Ovary (tissue), 7 donors: ENCODE measurements at regions not wholly inside any gene's neighbourhood (a gene's known extent, or its start where the extent isn't known, plus 50 kb on each side); places are given as distances from the start of the nearest gene placed in this dataset.
"Not testable (repeated sequence)": the region's sequence is repeated elsewhere in the genome, so short reads cannot be mapped to it uniquely, and the experiment has no call there.

Source experiments
- DNase-seq, 5 donors: peaks; one replicate each; pipeline ENCODE4 v3.0.0-alpha.2; 2019 to 2020
- H3K27ac ChIP-seq, 2 donors: fragments of 200-600 bp; one replicate each; pipeline versions ENCODE4 v1.5.1 to v1.8.0; 2019 to 2022
- H3K27me3 ChIP-seq: fragments of 200-600 bp; one replicate; pipeline ENCODE4 v1.8.0; 2022
- H3K36me3 ChIP-seq: fragments of 200-600 bp; sonication (generic); one replicate; pipeline ENCODE4 v1.5.1; 2019
- H3K4me1 ChIP-seq: one replicate; pipeline ENCODE4 v1.8.1; 2013; ENCODE audit warnings: mild to moderate bottlenecking, moderate library complexity; ENCODE audit not compliant: insufficient read depth
- H3K4me3 ChIP-seq: fragments of 200-600 bp; sonication (generic); one replicate; pipeline ENCODE4 v1.5.1; 2017
- H3K9me3 ChIP-seq, 2 donors: fragments of 200-600 bp in 1 of 2; sonication (generic) in 1 of 2; one replicate each; pipeline versions ENCODE4 v1.5.1 to v1.8.1; 2013 to 2019; ENCODE audit warnings: mild to moderate bottlenecking in 1 of 2, moderate library complexity in 1 of 2
- EP300 ChIP-seq: sonication (generic); formaldehyde crosslinking; IDR thresholded peaks from one replicate; pipeline ENCODE4 v1.6.1; 2017; ENCODE audit warnings: antibody characterized with exemption
- POLR2A ChIP-seq: fragments of 450-650 bp; IDR thresholded peaks from one replicate; pipeline ENCODE4 v1.6.1; 2017; ENCODE audit warnings: antibody characterized with exemption, mild to moderate bottlenecking, moderate library complexity
- WGBS, 3 donors: extraction: QIAGEN DNeasy Blood & Tissue Kit in 1 of 3; methylation state at CpG; one replicate each; pipeline versions ENCODE4 v1.1.5 to v1.1.7; 2013 to 2017; 5-methylcytosine and 5-hydroxymethylcytosine counted together
- intact Hi-C, 4 donors: fragments of 100-400 bp; cut with DNase I; formaldehyde crosslinking; loops; one replicate each; pipeline versions ENCODE4 v1.11.0 to v1.15.1; 2022 to 2023
- TF ChIP-seq, protein P1 (sequence below), 3 donors: fragments of 450-650 bp in 2 of 3; fragments of 200-600 bp in 1 of 3; IDR thresholded peaks; one replicate each; pipeline versions ENCODE4 v1.5.1 to v1.8.0; 2016 to 2022; ENCODE audit warnings: antibody characterized with exemption in 3 of 3, mild to moderate bottlenecking in 1 of 3
- donor health status: DM: no; HTN: no; CAD: no; lungs with moderate emphysema.
- donor health status: DM: no; HTN: no; CAD: no.
- donor health status: Bipolar disorder and iron deficiency.
- donor health status: DM: no; HTN: no; CAD: no.
- donor health status: DM: yes; HTN: yes; CAD: no.

- intact Hi-C loops: no loop called here
- Histone ChIP-seq H3K36me3 (no peaks in the 10 kb centered on the region), H3K27me3 (no peaks in the 10 kb centered on the region), H3K4me3 (no peak overlapping the region), H3K27ac (no peak overlapping the region), H3K9me3 (no peaks in the 10 kb centered on the region), H3K4me1 (no peaks in the 10 kb centered on the region)
- no peak for DNase-seq
- 89 to 95% (median 94%) methylated on average over 5 of the region's 5 CpGs for WGBS, 3 donors
- no peak for TF ChIP-seq EP300
- TF ChIP-seq POLR2A: no peak
- TF ChIP-seq, protein P1, sequence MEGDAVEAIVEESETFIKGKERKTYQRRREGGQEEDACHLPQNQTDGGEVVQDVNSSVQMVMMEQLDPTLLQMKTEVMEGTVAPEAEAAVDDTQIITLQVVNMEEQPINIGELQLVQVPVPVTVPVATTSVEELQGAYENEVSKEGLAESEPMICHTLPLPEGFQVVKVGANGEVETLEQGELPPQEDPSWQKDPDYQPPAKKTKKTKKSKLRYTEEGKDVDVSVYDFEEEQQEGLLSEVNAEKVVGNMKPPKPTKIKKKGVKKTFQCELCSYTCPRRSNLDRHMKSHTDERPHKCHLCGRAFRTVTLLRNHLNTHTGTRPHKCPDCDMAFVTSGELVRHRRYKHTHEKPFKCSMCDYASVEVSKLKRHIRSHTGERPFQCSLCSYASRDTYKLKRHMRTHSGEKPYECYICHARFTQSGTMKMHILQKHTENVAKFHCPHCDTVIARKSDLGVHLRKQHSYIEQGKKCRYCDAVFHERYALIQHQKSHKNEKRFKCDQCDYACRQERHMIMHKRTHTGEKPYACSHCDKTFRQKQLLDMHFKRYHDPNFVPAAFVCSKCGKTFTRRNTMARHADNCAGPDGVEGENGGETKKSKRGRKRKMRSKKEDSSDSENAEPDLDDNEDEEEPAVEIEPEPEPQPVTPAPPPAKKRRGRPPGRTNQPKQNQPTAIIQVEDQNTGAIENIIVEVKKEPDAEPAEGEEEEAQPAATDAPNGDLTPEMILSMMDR (IDR thresholded peaks at IDR 0.05): no peak
Measured at GRCh38 chr3:174581558-174581957, 277.6 kb upstream of the NAALADL2 start.

DNA sequence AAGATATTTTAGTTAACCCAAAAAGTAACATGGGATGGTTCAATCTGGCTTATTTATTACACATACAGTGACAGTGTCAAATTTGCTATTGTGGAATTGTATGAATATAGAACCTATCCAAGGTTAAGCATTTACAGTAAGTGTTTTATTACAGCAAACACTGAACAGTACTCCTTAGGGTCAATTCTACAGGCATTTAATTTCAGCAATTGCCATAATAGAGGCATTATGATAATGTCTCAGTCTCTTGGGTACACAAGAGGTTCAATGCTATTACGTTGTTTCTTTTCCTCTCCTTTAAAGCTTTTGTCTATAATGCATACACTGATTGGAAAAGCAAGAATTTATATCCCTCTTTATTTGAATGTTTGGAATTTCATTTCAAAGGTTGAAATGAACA is 275.7 kb upstream of the NAALADL2 start:
- H3K9me3 ChIP-seq: no peaks in the 10 kb centered on the region
- intact Hi-C loops: no loop called here
- no peak for DNase-seq
- H3K4me3 ChIP-seq: no peak overlapping the region
- H3K27me3 ChIP-seq: no peaks in the 10 kb centered on the region
- TF ChIP-seq POLR2A (no peak), EP300 (no peak)
- TF ChIP-seq, protein P1 (IDR thresholded peaks at IDR 0.05): no peak
- H3K27ac ChIP-seq: no peak overlapping the region
- no peaks in the 10 kb centered on the region for H3K36me3 ChIP-seq
- H3K4me1 ChIP-seq: no peaks in the 10 kb centered on the region
- 90 to 93% (median 92%) methylated on average over 1 of the region's 1 CpG for WGBS, 3 donors

GRCh38 chr3:174587137-174587536 is 272.0 kb upstream of the NAALADL2 start:
- H3K4me3 ChIP-seq, H3K36me3 ChIP-seq, H3K27ac ChIP-seq, intact Hi-C loops, DNase-seq, H3K27me3 ChIP-seq, H3K4me1 ChIP-seq, H3K9me3 ChIP-seq: not testable (repeated sequence)
- 97 to 100% (median 100%) methylated on average over 1 of the region's 1 CpG for WGBS, 3 donors

GRCh38 chr3:174596447-174596982 is 262.6 kb upstream of the NAALADL2 start:
- Histone ChIP-seq H3K9me3 (no peaks in the 10 kb centered on the region), H3K27me3 (no peaks in the 10 kb centered on the region), H3K27ac (no peak overlapping the region), H3K4me3 (no peak overlapping the region), H3K4me1 (no peaks in the 10 kb centered on the region), H3K36me3 (no peaks in the 10 kb centered on the region)
- WGBS, 3 donors: 80 to 94% (median 81%) methylated on average over 2 of the region's 2 CpGs
- TF ChIP-seq EP300 (no peak), POLR2A (no peak)
- TF ChIP-seq, protein P1 (IDR thresholded peaks at IDR 0.05): no peak
- intact Hi-C loops: no loop called here
- no peak for DNase-seq

DNA sequence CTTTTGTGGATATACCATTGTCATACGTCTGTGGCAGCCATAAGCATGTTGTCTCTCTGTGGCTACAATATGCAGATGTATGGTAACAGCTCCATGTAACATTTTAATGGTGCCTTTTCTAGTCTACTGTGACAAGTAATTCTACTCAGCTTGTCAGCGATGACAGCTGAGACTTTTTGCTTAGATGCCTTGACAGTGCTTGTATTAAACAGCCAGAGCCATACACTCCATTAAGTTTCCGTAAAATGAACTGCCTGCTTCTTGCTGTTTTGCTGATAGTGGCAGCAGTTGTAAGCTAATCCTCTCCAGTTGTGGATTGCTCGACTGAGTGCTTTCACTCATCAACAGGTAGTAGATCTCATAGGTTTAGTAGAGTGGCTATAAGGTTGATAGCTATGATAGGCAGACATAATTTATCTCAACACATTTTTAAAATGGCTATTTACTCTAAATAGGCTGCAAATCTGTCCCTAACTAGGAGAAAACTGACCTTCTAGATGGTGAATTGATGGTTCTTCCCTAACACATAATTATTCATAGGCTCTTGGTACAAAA is 260.2 kb upstream of the NAALADL2 start:
- intact Hi-C loops: no loop called here
- Histone ChIP-seq H3K36me3 (no peaks in the 10 kb centered on the region), H3K4me3 (no peak overlapping the region), H3K27ac (no peak overlapping the region), H3K9me3 (no peaks in the 10 kb centered on the region), H3K4me1 (no peaks in the 10 kb centered on the region), H3K27me3 (no peaks in the 10 kb centered on the region)
- WGBS, 3 donors: 72 to 93% (median 91%) methylated on average over 4 of the region's 4 CpGs
- DNase-seq: no peak
- TF ChIP-seq, protein P1 (IDR thresholded peaks at IDR 0.05): no peak
- no peak for TF ChIP-seq EP300
- no peak for TF ChIP-seq POLR2A
